ENCODE measurements at regions not wholly inside any gene's neighbourhood (a gene's known extent, or its start where the extent isn't known, plus 50 kb on each side); places are given as distances from the start of the nearest gene placed in this dataset.

DNA sequence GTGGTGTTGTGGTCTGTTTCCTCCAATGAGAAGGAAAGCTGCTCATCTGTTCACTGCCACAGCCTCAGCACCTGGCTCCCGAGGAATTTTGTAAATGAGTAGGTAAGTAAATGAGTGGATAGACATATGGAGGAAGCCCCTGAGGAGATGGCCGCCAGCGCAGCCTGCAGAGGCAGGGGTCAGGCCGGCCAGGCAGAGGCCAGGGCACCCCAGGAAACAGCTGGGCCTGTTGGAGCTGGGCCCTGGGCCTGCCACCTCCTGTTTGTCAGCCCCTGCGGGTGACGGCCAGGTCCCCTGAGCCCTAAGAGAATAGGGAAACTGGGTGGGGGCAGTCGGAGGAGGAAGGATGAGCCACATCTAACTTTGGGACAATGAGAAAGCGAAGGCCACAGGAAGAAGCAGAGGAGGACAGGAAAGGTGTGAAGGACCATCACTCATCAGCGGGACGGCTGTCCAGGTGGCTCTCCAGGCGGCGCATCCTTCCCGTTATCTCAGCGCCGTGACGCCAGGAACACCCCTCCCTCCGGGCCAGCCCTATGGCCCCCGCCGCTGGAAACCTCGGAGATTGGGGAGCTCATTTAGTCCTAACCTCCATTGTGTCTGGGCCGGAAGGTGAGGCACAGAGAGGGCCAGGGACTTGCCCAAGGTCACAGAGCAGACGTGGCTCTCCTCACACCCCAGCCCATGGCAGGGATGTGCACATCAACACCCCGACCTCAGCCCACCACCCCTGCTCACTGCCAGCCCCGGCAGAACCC lies 142.3 kb upstream of the UNC5B start:
- TF ChIP-seq EZH2phosphoT487 (IDR thresholded peaks at IDR 0.05; ENCODE audit: borderline replicate concordance, low read depth), result no peak
- TF ChIP-seq, protein P1, sequence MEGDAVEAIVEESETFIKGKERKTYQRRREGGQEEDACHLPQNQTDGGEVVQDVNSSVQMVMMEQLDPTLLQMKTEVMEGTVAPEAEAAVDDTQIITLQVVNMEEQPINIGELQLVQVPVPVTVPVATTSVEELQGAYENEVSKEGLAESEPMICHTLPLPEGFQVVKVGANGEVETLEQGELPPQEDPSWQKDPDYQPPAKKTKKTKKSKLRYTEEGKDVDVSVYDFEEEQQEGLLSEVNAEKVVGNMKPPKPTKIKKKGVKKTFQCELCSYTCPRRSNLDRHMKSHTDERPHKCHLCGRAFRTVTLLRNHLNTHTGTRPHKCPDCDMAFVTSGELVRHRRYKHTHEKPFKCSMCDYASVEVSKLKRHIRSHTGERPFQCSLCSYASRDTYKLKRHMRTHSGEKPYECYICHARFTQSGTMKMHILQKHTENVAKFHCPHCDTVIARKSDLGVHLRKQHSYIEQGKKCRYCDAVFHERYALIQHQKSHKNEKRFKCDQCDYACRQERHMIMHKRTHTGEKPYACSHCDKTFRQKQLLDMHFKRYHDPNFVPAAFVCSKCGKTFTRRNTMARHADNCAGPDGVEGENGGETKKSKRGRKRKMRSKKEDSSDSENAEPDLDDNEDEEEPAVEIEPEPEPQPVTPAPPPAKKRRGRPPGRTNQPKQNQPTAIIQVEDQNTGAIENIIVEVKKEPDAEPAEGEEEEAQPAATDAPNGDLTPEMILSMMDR (IDR thresholded peaks at IDR 0.05), result no peak
- no peak for TF ChIP-seq NRF1 (IDR thresholded peaks at IDR 0.05; ENCODE audit: low read depth, low read length)
- no peak for TF ChIP-seq YY1 (IDR thresholded peaks at IDR 0.05; ENCODE audit: low read depth)
- TF ChIP-seq, protein P2, sequence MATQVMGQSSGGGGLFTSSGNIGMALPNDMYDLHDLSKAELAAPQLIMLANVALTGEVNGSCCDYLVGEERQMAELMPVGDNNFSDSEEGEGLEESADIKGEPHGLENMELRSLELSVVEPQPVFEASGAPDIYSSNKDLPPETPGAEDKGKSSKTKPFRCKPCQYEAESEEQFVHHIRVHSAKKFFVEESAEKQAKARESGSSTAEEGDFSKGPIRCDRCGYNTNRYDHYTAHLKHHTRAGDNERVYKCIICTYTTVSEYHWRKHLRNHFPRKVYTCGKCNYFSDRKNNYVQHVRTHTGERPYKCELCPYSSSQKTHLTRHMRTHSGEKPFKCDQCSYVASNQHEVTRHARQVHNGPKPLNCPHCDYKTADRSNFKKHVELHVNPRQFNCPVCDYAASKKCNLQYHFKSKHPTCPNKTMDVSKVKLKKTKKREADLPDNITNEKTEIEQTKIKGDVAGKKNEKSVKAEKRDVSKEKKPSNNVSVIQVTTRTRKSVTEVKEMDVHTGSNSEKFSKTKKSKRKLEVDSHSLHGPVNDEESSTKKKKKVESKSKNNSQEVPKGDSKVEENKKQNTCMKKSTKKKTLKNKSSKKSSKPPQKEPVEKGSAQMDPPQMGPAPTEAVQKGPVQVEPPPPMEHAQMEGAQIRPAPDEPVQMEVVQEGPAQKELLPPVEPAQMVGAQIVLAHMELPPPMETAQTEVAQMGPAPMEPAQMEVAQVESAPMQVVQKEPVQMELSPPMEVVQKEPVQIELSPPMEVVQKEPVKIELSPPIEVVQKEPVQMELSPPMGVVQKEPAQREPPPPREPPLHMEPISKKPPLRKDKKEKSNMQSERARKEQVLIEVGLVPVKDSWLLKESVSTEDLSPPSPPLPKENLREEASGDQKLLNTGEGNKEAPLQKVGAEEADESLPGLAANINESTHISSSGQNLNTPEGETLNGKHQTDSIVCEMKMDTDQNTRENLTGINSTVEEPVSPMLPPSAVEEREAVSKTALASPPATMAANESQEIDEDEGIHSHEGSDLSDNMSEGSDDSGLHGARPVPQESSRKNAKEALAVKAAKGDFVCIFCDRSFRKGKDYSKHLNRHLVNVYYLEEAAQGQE (IDR thresholded peaks at IDR 0.05; ENCODE audit: low read depth, low read length), result no peak
- TF ChIP-seq MXI1 (IDR thresholded peaks at IDR 0.05; ENCODE audit: low read depth, low read length), result no peak
- TF ChIP-seq NFIC (IDR thresholded peaks at IDR 0.05; ENCODE audit: borderline replicate concordance), result no peak
- no peak for TF ChIP-seq TAF1 (IDR thresholded peaks at IDR 0.05; ENCODE audit: borderline replicate concordance, low read depth, low read length)
- TF ChIP-seq POLR2AphosphoS5 (IDR thresholded peaks at IDR 0.05; ENCODE audit: low read depth, low read length), result no peak
- TF ChIP-seq SMC3 (IDR thresholded peaks at IDR 0.05; ENCODE audit: low read depth, low read length), result no peak
- no peak for TF ChIP-seq RFX5 (IDR thresholded peaks at IDR 0.05; ENCODE audit: low read length)
- TF ChIP-seq, protein P3, sequence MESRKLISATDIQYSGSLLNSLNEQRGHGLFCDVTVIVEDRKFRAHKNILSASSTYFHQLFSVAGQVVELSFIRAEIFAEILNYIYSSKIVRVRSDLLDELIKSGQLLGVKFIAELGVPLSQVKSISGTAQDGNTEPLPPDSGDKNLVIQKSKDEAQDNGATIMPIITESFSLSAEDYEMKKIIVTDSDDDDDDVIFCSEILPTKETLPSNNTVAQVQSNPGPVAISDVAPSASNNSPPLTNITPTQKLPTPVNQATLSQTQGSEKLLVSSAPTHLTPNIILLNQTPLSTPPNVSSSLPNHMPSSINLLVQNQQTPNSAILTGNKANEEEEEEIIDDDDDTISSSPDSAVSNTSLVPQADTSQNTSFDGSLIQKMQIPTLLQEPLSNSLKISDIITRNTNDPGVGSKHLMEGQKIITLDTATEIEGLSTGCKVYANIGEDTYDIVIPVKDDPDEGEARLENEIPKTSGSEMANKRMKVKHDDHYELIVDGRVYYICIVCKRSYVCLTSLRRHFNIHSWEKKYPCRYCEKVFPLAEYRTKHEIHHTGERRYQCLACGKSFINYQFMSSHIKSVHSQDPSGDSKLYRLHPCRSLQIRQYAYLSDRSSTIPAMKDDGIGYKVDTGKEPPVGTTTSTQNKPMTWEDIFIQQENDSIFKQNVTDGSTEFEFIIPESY (IDR thresholded peaks at IDR 0.05; ENCODE audit: borderline replicate concordance, low read depth), result no peak
